ENCODE measurements at regions not wholly inside any gene's neighbourhood (a gene's known extent, or its start where the extent isn't known, plus 50 kb on each side); places are given as distances from the start of the nearest gene placed in this dataset.
A peak's percentile ranks its signal among the peaks of the same experiment; 100 is the strongest.

DNA sequence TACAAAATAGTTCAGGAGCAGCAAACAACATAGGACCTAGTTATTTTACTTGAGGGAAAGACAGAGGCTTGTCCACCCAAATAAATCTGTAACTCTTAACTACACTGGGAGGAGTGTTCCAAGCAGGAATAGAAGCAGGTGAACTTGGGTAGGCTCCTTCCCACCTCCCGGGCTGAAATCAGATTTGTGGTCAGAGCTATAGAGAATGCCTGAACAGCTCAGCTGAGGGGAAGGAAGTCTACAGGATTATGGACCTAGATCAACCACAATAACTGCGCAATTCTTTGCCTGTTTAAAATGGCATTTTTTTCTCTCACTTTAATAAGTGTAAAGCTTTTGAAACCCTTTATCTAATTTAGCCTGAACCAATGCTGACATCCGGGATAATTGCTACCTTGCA, 73.5 kb upstream of the IRS2 start:
- no peak overlapping the region for H2AFZ ChIP-seq (ENCODE audit: low read length)
- TF ChIP-seq, protein P1, sequence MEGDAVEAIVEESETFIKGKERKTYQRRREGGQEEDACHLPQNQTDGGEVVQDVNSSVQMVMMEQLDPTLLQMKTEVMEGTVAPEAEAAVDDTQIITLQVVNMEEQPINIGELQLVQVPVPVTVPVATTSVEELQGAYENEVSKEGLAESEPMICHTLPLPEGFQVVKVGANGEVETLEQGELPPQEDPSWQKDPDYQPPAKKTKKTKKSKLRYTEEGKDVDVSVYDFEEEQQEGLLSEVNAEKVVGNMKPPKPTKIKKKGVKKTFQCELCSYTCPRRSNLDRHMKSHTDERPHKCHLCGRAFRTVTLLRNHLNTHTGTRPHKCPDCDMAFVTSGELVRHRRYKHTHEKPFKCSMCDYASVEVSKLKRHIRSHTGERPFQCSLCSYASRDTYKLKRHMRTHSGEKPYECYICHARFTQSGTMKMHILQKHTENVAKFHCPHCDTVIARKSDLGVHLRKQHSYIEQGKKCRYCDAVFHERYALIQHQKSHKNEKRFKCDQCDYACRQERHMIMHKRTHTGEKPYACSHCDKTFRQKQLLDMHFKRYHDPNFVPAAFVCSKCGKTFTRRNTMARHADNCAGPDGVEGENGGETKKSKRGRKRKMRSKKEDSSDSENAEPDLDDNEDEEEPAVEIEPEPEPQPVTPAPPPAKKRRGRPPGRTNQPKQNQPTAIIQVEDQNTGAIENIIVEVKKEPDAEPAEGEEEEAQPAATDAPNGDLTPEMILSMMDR (IDR thresholded peaks at IDR 0.05; ENCODE audit: extremely low read depth, low read depth, low read length): no peak
- H3K4me2 ChIP-seq (ENCODE audit: insufficient read depth, low read length): no peak overlapping the region
- no peak for DNase-seq (ENCODE audit: insufficient read length, low spot score, missing footprints)
- H3K4me3 ChIP-seq (ENCODE audit: insufficient read depth, low read length): no peak overlapping the region
- H3K79me2 ChIP-seq (ENCODE audit: insufficient read depth, low read length): no peaks in the 10 kb centered on the region
- no peaks in the 10 kb centered on the region for H3K9me3 ChIP-seq (ENCODE audit: low read depth, low read length)
- H3K36me3 ChIP-seq (ENCODE audit: insufficient read depth, low read length): no peaks in the 10 kb centered on the region
- peaks cover 2% of the 10 kb centered on the region for H3K27me3 ChIP-seq (ENCODE audit: insufficient read depth, low read length)
- no peaks in the 10 kb centered on the region for H4K20me1 ChIP-seq (ENCODE audit: insufficient read depth, low read length)
- no peak overlapping the region for H3K27ac ChIP-seq (ENCODE audit: low read depth, low read length)
- no peaks in the 10 kb centered on the region for H3K4me1 ChIP-seq (ENCODE audit: insufficient read depth, low read length)

DNA sequence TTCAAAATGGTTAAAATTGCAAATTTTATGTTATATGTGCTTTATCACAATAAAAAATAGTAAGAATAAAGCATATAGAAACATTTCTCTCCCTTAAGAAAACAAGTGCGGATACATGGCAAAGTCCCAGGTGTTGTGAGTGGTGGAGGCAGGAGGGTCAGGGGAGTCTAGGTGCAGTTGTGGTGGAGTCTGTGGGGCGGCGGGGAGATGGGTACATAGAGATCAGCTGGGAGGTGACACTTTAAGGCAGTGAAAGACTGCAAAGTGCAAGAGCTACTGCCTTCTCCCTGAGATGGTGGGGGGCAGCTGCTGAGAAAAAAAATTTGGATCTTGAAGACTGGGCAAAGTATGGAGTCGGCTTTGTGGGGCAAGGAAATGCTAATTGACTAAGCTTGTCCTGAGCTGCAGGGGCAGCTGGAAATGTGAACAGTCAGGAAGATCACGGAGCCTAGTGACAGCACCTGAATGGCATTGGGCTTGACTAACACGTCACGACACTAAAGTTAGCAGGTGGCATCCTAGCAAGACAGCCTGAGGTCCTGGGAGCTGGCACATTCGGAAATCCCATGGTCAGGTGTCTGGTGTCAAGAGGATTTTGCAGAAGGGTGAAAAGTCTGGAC, 72.9 kb upstream of the IRS2 start:
- Histone ChIP-seq H3K4me1 (ENCODE audit: insufficient read depth, low read length) (no peaks in the 10 kb centered on the region), H3K9me3 (ENCODE audit: low read depth, low read length) (no peaks in the 10 kb centered on the region), H3K27me3 (ENCODE audit: insufficient read depth, low read length) (peaks cover 2% of the 10 kb centered on the region), H3K27ac (ENCODE audit: low read depth, low read length) (no peak overlapping the region), H3K36me3 (ENCODE audit: insufficient read depth, low read length) (no peaks in the 10 kb centered on the region), H3K79me2 (ENCODE audit: insufficient read depth, low read length) (no peaks in the 10 kb centered on the region), H4K20me1 (ENCODE audit: insufficient read depth, low read length) (no peaks in the 10 kb centered on the region), H3K4me2 (ENCODE audit: insufficient read depth, low read length) (no peak overlapping the region), H3K4me3 (ENCODE audit: insufficient read depth, low read length) (no peak overlapping the region), H2AFZ (ENCODE audit: low read length) (no peak overlapping the region)
- TF ChIP-seq, protein P1 (IDR thresholded peaks at IDR 0.05; ENCODE audit: extremely low read depth, low read depth, low read length): no peak
- peak; percentile 57 for DNase-seq (ENCODE audit: insufficient read length, low spot score, missing footprints)

DNA sequence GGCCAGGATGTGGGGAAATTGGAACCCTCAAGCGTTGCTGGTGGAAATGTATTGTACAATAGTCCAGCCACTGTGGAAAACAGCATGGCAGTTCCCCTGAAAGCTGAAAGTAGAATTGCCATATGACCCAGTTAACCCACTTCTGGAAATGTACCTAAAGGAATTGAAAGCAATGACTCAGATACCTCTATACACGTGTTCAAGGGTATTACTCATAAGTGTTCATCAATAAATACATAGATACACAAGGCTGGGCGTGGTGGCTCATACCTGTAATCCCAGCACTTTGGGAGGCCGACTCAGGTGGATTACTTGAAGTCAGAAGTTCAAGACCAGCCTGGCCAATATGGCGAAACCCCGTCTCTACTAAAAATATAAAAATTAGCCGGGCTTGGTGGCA, 71.9 kb upstream of the IRS2 start:
- TF ChIP-seq, protein P1 (IDR thresholded peaks at IDR 0.05; ENCODE audit: extremely low read depth, low read depth, low read length): no peak
- Histone ChIP-seq H3K79me2 (ENCODE audit: insufficient read depth, low read length) (no peaks in the 10 kb centered on the region), H3K4me3 (ENCODE audit: insufficient read depth, low read length) (no peak overlapping the region), H3K4me2 (ENCODE audit: insufficient read depth, low read length) (no peak overlapping the region), H2AFZ (ENCODE audit: low read length) (no peak overlapping the region), H3K36me3 (ENCODE audit: insufficient read depth, low read length) (no peaks in the 10 kb centered on the region), H3K27ac (ENCODE audit: low read depth, low read length) (no peak overlapping the region), H3K27me3 (ENCODE audit: insufficient read depth, low read length) (peaks cover 2% of the 10 kb centered on the region), H4K20me1 (ENCODE audit: insufficient read depth, low read length) (no peaks in the 10 kb centered on the region), H3K4me1 (ENCODE audit: insufficient read depth, low read length) (no peaks in the 10 kb centered on the region), H3K9me3 (ENCODE audit: low read depth, low read length) (no peaks in the 10 kb centered on the region)
- DNase-seq (ENCODE audit: insufficient read length, low spot score, missing footprints): no peak

DNA sequence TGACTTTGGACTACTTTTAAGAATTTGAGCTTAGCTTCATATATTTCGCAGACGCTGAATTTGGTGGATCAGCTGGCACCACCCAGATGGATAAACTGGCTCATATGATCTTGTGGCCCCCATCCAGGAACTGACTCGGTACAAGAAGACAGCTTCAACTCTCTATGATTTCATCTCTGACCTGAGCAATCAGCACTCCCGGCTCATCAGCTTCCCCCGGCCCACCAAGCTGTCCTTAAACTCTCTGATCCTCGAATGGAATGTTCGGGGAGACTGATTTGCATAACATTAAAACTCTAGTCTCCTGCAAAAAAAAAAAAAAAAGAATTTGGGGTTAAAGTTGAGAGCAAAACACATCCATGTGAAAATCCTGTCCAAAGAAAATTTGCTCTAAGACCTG, 71.4 kb upstream of the IRS2 start:
- TF ChIP-seq, protein P1 (IDR thresholded peaks at IDR 0.05; ENCODE audit: extremely low read depth, low read depth, low read length): no peak
- DNase-seq (ENCODE audit: insufficient read length, low spot score, missing footprints): no peak
- no peak overlapping the region for H3K27ac ChIP-seq (ENCODE audit: low read depth, low read length)
- H3K36me3 ChIP-seq (ENCODE audit: insufficient read depth, low read length): no peaks in the 10 kb centered on the region
- H3K9me3 ChIP-seq (ENCODE audit: low read depth, low read length): no peaks in the 10 kb centered on the region
- H3K27me3 ChIP-seq (ENCODE audit: insufficient read depth, low read length): peaks cover 2% of the 10 kb centered on the region
- no peaks in the 10 kb centered on the region for H4K20me1 ChIP-seq (ENCODE audit: insufficient read depth, low read length)
- no peaks in the 10 kb centered on the region for H3K79me2 ChIP-seq (ENCODE audit: insufficient read depth, low read length)
- no peak overlapping the region for H3K4me2 ChIP-seq (ENCODE audit: insufficient read depth, low read length)
- H3K4me3 ChIP-seq (ENCODE audit: insufficient read depth, low read length): no peak overlapping the region
- no peaks in the 10 kb centered on the region for H3K4me1 ChIP-seq (ENCODE audit: insufficient read depth, low read length)
- no peak overlapping the region for H2AFZ ChIP-seq (ENCODE audit: low read length)
